Gastrocnemius medialis (tissue), 4 donors: ENCODE measurements at regions not wholly inside any gene's neighbourhood (a gene's known extent, or its start where the extent isn't known, plus 50 kb on each side); places are given as distances from the start of the nearest gene placed in this dataset.

Experiments used
- ATAC-seq, 2 donors: fragments of 150-250 bp; one replicate each; pipeline ENCODE4 v1.9.1; 2016
- DNase-seq, 2 donors: peaks; one replicate each; pipeline ENCODE4 v3.0.0-alpha.2; 2019
- H3K27ac ChIP-seq, 4 donors: fragments of 200-600 bp; sonication (generic); 1 replicate in 1 of 4; 2 replicates in 3 of 4; pipeline ENCODE4 v1.5.1; 2016 to 2018; ENCODE audit warnings: mild to moderate bottlenecking in 2 of 4, moderate library complexity in 1 of 4
- H3K27me3 ChIP-seq, 3 donors: fragments of 200-600 bp; sonication (generic) in 2 of 3; 1 replicate in 1 of 3; 2 replicates in 2 of 3; pipeline versions ENCODE4 v1.5.1 to v1.6.0; 2016 to 2019; ENCODE audit warnings: mild to moderate bottlenecking in 1 of 3, moderate library complexity in 1 of 3
- H3K36me3 ChIP-seq, 2 donors: fragments of 200-600 bp; sonication (generic) in 1 of 2; one replicate each; pipeline ENCODE4 v1.5.1; 2017 to 2018
- H3K4me1 ChIP-seq, 2 donors: fragments of 200-600 bp; sonication (generic) in 1 of 2; one replicate each; pipeline ENCODE4 v1.5.1; 2016 to 2017; ENCODE audit warnings: mild to moderate bottlenecking in 2 of 2
- H3K4me3 ChIP-seq, 4 donors: fragments of 200-600 bp; sonication (generic) in 3 of 4; 1 replicate in 1 of 4; 2 replicates in 3 of 4; pipeline ENCODE4 v1.5.1; 2016 to 2019; ENCODE audit warnings: mild to moderate bottlenecking in 2 of 4
- H3K9me3 ChIP-seq, 3 donors: fragments of 200-600 bp; sonication (generic) in 2 of 3; 1 replicate in 1 of 3; 2 replicates in 2 of 3; pipeline ENCODE4 v1.5.1; 2016 to 2019
- POLR2A ChIP-seq, 2 donors: fragments of 450-650 bp; IDR thresholded peaks; one replicate each; pipeline ENCODE4 v1.6.1; 2017; ENCODE audit warnings: antibody characterized with exemption in 2 of 2, mild to moderate bottlenecking in 2 of 2, moderate library complexity in 2 of 2
- in situ Hi-C, 4 donors: fragments of 200-750 bp; cut with MboI; loops; one replicate each; pipeline versions ENCODE4 v1.15.0 to v1.8.0; 2017; ENCODE audit warnings: low sequenced_read_pairs in 4 of 4
- intact Hi-C: fragments of 100-400 bp; cut with DNase I; formaldehyde crosslinking; loops from one replicate; pipeline ENCODE4 v1.15.1; 2023; ENCODE audit warnings: low total_unique reads
- TF ChIP-seq, protein P1 (sequence below), 5 experiments: fragments of 450-650 bp in 3 of 5; fragments of 200-600 bp in 2 of 5; sonication (generic) in 2 of 5; IDR thresholded peaks in 4 of 5; conservative IDR thresholded peaks in 1 of 5; 1 replicate in 4 of 5; 2 replicates in 1 of 5; pipeline ENCODE4 v1.5.1; 2016 to 2019; ENCODE audit warnings: antibody characterized with exemption in 5 of 5, mild to moderate bottlenecking in 3 of 5, moderate library complexity in 3 of 5

DNA sequence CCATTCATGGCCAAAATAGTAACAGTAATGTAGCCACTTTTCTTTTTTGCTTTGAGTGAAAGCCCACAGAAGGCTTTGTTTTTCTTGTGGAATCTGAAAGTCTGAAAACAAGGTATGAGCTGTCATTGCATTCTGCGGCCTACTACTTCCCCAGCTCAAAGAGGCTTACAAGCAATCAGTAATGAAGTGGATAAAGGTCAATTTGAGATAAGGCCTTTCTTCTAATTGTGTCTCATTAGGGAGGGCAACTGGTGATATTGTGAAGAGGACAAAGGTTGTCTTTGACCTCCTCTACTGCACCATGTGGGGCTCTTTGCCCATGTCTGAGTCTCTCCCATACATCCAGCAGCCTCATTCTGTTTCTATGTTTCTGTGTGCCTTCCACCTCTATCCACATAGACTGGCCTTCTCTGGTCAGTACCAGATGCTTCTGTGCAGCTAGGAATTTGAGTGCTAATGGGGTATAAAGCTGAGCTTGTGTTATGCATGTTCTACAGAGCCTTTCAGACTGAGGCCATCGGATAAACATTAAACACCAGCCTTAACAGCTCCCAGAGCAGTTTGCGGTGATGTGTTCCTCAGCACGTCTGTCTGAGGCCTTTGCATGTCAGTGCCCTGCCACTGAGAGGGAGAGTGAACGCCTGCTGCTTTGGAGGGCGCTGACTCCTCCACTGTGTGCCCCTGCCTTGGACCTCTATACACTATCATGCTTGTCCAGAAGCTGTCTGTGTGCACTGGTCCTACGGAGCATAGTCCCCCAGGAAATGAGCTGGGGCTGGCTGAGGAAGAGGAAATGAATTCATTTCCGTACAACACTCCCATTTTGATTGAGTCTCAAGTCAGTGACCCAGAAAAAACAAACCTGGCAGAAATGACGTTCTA, 80.2 kb downstream of the SH2D1A start:
- no peaks in the 10 kb centered on the region for H3K4me1 ChIP-seq
- H3K9me3 ChIP-seq = no peaks in the 10 kb centered on the region
- no peak overlapping the region for H3K27ac ChIP-seq
- in situ Hi-C loops (no loop called here), intact Hi-C loops (no loop called here)
- no peak overlapping the region for H3K4me3 ChIP-seq
- DNase-seq (no peak), ATAC-seq (no peak)
- TF ChIP-seq, protein P1, sequence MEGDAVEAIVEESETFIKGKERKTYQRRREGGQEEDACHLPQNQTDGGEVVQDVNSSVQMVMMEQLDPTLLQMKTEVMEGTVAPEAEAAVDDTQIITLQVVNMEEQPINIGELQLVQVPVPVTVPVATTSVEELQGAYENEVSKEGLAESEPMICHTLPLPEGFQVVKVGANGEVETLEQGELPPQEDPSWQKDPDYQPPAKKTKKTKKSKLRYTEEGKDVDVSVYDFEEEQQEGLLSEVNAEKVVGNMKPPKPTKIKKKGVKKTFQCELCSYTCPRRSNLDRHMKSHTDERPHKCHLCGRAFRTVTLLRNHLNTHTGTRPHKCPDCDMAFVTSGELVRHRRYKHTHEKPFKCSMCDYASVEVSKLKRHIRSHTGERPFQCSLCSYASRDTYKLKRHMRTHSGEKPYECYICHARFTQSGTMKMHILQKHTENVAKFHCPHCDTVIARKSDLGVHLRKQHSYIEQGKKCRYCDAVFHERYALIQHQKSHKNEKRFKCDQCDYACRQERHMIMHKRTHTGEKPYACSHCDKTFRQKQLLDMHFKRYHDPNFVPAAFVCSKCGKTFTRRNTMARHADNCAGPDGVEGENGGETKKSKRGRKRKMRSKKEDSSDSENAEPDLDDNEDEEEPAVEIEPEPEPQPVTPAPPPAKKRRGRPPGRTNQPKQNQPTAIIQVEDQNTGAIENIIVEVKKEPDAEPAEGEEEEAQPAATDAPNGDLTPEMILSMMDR (IDR thresholded peaks at IDR 0.05 in 4 of 5, conservative IDR thresholded peaks at IDR 0.05 in 1 of 5) = no peak
- TF ChIP-seq POLR2A (IDR thresholded peaks at IDR 0.05) = no peak
- H3K27me3 ChIP-seq = peaks cover 0 to 4% (median 0%) of the 10 kb centered on the region in 3 donors
- no peaks in the 10 kb centered on the region for H3K36me3 ChIP-seq

DNA sequence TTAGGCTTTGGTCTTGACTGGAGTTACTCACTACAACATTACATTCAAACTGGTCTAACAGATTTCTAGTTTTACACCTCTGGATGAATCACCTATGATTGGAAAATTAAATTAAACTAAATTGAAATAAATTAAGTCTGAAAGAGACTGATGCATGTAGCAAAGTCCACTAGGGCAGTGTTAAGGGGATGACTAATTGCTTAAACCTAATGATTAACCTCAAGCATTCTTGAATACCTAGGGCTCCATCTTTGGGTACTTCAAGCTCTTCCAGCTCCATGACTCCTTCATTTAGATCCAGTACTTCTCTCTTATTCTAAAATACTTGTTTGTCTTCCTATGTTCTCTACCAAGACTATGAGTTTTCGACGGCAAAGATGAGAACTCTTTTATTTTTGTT, 86.8 kb downstream of the SH2D1A start:
- TF ChIP-seq POLR2A (IDR thresholded peaks at IDR 0.05) = no peak
- TF ChIP-seq, protein P1 (IDR thresholded peaks at IDR 0.05 in 4 of 5, conservative IDR thresholded peaks at IDR 0.05 in 1 of 5) = no peak
- no peak for DNase-seq
- Histone ChIP-seq H3K4me3 (no peak overlapping the region), H3K27me3 (no peaks in the 10 kb centered on the region), H3K9me3 (no peaks in the 10 kb centered on the region), H3K4me1 (no peaks in the 10 kb centered on the region), H3K36me3 (no peaks in the 10 kb centered on the region), H3K27ac (no peak overlapping the region)
- intact Hi-C loops (no loop called here), in situ Hi-C loops (no loop called here)
- no peak for ATAC-seq

DNA sequence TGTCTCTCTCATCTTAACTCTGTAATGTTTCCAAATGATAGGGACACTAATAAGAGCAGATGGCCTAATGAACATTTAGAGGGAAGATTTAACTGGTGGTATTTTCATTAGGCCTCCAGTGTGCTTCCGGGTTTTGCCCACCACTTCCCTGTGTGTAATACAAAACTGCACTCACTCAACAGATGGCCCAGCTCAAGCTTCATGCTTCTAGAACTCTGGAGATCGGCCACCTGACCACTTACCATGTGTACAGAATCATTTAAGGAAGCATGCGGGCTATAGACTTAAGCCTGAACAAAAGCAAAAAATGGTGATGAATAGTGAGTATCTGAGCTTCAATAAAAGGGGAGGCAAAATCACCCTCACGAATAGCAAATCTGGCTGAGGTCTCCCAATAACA, 89.3 kb downstream of the SH2D1A start:
- Histone ChIP-seq H3K27me3 (no peaks in the 10 kb centered on the region), H3K27ac (no peak overlapping the region), H3K4me3 (no peak overlapping the region), H3K36me3 (no peaks in the 10 kb centered on the region), H3K9me3 (no peaks in the 10 kb centered on the region), H3K4me1 (no peaks in the 10 kb centered on the region)
- intact Hi-C loops (no loop called here), in situ Hi-C loops (no loop called here)
- no peak for TF ChIP-seq POLR2A (IDR thresholded peaks at IDR 0.05)
- TF ChIP-seq, protein P1 (IDR thresholded peaks at IDR 0.05 in 4 of 5, conservative IDR thresholded peaks at IDR 0.05 in 1 of 5) = no peak
- DNase-seq (no peak), ATAC-seq (no peak)

DNA sequence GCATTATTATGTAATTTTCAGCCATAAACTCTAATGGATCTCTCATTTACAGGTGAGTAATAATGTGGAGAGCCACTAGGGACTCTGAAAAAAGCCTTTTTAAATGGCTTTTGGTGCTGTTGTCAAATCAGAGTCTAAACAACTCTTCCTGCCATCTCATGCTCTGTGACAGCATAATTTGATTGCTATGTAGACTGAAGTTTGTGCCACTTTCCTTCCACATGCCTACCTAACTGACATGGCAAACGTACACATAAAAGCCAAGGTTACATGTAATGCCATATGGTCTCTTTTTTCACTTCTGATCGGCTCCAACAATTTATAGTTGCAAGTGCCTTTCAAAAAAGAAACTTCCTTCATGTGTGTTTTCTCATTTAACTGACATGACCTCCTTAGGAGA, 94.3 kb downstream of the SH2D1A start:
- TF ChIP-seq, protein P1 (IDR thresholded peaks at IDR 0.05 in 4 of 5, conservative IDR thresholded peaks at IDR 0.05 in 1 of 5) = no peak
- no peak for TF ChIP-seq POLR2A (IDR thresholded peaks at IDR 0.05)
- Histone ChIP-seq H3K27ac (no peak overlapping the region), H3K4me3 (no peak overlapping the region), H3K4me1 (no peaks in the 10 kb centered on the region), H3K36me3 (no peaks in the 10 kb centered on the region), H3K27me3 (no peaks in the 10 kb centered on the region), H3K9me3 (no peaks in the 10 kb centered on the region)
- DNase-seq = no peak
- ATAC-seq = no peak
- intact Hi-C loops = no loop called here
- in situ Hi-C loops = no loop called here
